SK-N-MC (cell line): ENCODE measurements at regions not wholly inside any gene's neighbourhood (a gene's known extent, or its start where the extent isn't known, plus 50 kb on each side); places are given as distances from the start of the nearest gene placed in this dataset.

Experiments
- EZH2 ChIP-seq: fragments of 200-600 bp; sonication (generic); IDR thresholded peaks from one replicate; pipeline ENCODE4 v1.6.1; 2017; ENCODE audit warnings: antibody characterized with exemption
- POLR2AphosphoS5 ChIP-seq: IDR thresholded peaks from 2 replicates; pipeline ENCODE4 v1.6.1; 2012; ENCODE audit warnings: mild to moderate bottlenecking, low read depth, low read length, borderline replicate concordance

DNA sequence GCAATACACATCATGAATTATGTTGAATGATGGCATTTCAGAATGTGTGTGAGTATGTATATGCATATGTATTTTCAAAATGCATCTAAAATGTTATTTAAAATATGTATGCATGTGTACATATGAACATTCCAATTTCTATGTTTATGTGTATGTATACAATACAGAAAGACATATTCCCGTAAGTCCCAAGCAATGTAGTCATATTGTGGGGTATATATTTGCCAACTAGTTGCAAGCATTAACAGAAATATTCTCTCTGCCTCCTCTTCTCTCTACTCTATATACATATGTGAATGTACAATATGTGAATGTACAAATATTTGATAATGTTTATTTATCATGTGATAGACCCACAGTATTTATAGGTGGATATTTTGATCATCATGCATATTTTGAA is 345.8 kb upstream of the ZEB2 start:
- TF ChIP-seq POLR2AphosphoS5 = no peak
- no peak for TF ChIP-seq EZH2
